Fibroblast of the aortic adventitia (primary cell): ENCODE measurements at regions not wholly inside any gene's neighbourhood (a gene's known extent, or its start where the extent isn't known, plus 50 kb on each side); places are given as distances from the start of the nearest gene placed in this dataset.

ENCODE experiments used
- DNase-seq: peaks from one replicate; pipeline ENCODE4 v3.0.0-alpha.2; 2010; ENCODE audit warnings: low read depth
- H3K4me3 ChIP-seq: 2 replicates; pipeline ENCODE4 v1.5.1; 2011; ENCODE audit warnings: low read depth, mild to moderate bottlenecking, control low read depth, low read length, moderate library complexity
- CTCF ChIP-seq: IDR thresholded peaks from 2 replicates; pipeline ENCODE4 v1.5.1; 2011; ENCODE audit warnings: mild to moderate bottlenecking, low read length, control low read depth, inconsistent platforms; ENCODE audit not compliant: insufficient read depth

- no peak overlapping the region for H3K4me3 ChIP-seq
- TF ChIP-seq CTCF = no peak
- no peak for DNase-seq
Observed at GRCh38 chr4:108556166-108556565, 64.2 kb upstream of the RPL34 start.

- no peak for DNase-seq
- H3K4me3 ChIP-seq = no peak overlapping the region
- TF ChIP-seq CTCF = no peak
Observed at GRCh38 chr4:108555701-108556100, 64.7 kb upstream of the RPL34 start.

GRCh38 chr4:108547682-108548081 lies 72.7 kb upstream of the RPL34 start:
- no peak for DNase-seq
- H3K4me3 ChIP-seq = no peak overlapping the region
- no peak for TF ChIP-seq CTCF

- no peak overlapping the region for H3K4me3 ChIP-seq
- DNase-seq = no peak
- TF ChIP-seq CTCF = no peak
Observed at GRCh38 chr4:108546728-108547127, 73.6 kb upstream of the RPL34 start.

- no peak overlapping the region for H3K4me3 ChIP-seq
- DNase-seq = no peak
- no peak for TF ChIP-seq CTCF
Observed at GRCh38 chr4:108544481-108544880, 75.9 kb upstream of the RPL34 start.

GRCh38 chr4:108543359-108543968 lies 76.9 kb upstream of the RPL34 start:
- no peak overlapping the region for H3K4me3 ChIP-seq
- no peak for DNase-seq
- no peak for TF ChIP-seq CTCF

GRCh38 chr4:108540536-108540935 lies 79.8 kb upstream of the RPL34 start:
- no peak overlapping the region for H3K4me3 ChIP-seq
- no peak for TF ChIP-seq CTCF
- no peak for DNase-seq
